CD4-positive, alpha-beta T cell treated with Interleukin-17A for 4 hours (primary cell): ENCODE measurements at regions not wholly inside any gene's neighbourhood (a gene's known extent, or its start where the extent isn't known, plus 50 kb on each side); places are given as distances from the start of the nearest gene placed in this dataset.
"Not testable (repeated sequence)": the region's sequence is repeated elsewhere in the genome, so short reads cannot be mapped to it uniquely, and the experiment has no call there.

Experiments used
- DNase-seq: peaks from one replicate; pipeline ENCODE4 v3.0.0-alpha.2; 2020; ENCODE audit warnings: mixed read lengths

DNA sequence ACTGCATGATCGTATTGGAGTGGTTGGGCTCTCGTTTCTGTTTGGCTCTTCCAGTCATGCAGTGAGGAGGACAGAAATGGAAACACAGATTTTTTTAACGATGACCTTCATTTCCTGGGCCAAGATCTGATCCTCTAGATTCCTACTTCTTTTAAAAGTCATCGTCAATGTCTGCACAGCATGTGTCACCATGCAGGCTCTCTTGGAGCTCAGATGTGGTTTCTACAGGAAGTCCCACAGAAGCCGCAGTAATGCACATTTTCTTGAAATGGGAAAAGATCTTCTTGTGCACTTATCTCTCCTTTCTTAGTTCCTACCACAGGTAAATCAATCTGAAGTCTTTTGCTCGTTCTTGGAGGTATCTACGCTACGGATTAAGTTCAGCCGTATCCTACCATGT, 626.9 kb downstream of the EFNB2 start:
- no peak for DNase-seq

DNA sequence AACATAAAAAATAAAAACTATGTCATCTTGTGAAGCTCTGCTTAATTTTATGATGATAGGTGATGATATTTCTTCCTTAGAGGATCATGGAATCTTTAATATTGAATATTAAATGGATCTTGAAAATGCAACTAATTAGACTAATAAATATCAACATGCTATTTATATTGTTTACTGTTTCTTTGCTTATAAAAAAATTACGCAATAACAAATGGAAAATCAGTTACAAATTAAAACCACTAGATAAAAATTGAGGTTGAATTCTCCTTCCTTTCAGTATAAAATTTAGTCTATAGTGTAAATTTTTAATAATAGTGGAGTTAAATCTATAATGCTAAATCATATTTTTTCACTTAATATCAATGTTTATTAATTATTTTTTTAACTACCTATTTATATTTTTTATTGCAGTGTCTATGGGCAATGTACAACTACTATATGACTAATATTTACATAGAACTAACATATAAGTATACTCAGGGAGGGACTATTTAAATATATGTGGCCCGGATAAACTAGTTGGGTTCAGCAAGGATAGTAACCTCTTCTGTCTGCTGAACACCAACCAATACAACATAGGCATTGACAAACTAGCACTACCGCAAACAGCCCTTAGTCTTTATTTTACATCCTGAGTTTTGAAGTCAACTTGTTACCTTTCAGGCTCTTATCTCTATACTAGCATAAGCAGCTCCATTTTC, 628.0 kb downstream of the EFNB2 start:
- DNase-seq: no peak

DNA sequence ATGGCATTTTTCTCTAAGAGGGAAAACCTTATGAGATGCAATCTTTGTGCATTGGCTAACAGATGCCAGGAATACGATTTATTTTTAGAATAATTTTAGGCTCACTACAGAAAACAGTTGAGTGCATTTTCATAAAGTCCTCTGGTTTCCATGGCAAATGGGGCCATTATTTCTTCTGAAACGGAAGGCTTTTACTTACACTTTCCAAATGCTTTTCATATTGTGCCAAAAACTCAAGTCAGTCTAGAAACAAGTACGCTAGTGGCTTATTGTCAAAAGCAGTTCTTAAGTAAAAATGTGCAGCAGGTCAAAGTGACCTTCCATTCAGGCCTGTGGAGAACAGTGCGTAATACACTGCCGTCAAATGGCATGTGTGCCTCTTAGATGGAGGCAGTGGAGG, 628.7 kb downstream of the EFNB2 start:
- DNase-seq: no peak

DNA sequence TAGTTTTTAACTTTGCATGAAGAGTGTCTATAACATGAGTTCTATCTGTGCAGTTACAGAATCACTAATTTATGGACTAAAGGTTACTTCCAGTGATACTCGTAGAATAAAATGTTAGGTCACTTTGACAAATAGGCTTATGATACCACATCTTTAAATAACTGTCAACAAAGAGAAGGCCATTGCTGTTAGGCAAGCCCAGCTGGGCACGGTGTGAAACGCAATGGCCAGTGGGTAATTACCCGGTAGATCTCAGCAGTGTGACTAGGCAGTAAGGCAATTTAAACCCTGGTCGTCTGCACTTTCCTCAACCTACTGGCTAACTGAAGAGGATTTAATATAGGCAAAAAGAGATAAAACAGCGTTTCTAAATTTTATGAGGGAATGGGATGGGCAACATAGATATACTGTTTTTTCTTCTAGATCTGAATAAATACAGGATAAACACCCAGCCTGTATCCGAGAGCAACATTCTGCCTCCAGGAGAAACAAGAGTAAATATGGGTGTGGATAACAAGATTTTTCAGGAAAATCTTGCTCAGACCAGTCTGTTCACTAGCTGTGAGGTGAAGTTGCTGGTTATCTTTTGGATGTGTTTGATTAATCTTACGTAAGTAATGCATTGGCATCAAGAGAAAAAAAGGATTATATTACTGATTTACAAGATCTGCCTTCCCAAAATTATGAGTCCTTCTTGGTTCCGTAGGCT, 631.3 kb downstream of the EFNB2 start:
- DNase-seq: no peak

DNA sequence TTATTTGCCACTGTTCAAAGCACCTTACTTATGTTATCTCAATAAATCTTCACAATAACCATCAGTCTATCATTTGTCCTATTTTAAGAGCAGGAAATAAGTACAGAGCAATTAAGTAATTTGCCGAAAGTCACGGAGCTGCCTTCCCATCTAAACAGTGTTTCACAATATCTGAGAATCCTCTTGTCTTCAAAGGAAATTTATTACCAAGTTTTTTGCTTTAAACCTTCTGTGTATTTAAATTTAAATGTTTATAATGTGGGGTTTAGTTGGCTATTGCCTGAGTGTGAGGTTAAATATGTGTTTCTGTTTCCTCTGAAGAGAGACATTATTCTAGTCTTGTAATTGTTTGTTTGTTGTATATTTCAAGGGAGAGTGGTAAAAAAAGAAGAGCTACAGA, 633.1 kb downstream of the EFNB2 start:
- no peak for DNase-seq

- DNase-seq: no peak
Observed at GRCh38 chr13:105897575-105897974, 637.9 kb downstream of the EFNB2 start.

- no peak for DNase-seq
Observed at GRCh38 chr13:105894697-105895096, 640.8 kb downstream of the EFNB2 start.

- DNase-seq: no peak
Observed at GRCh38 chr13:105890509-105890908, 645.0 kb downstream of the EFNB2 start.

GRCh38 chr13:105878119-105878700, 657.3 kb downstream of the EFNB2 start:
- DNase-seq: no peak

DNA sequence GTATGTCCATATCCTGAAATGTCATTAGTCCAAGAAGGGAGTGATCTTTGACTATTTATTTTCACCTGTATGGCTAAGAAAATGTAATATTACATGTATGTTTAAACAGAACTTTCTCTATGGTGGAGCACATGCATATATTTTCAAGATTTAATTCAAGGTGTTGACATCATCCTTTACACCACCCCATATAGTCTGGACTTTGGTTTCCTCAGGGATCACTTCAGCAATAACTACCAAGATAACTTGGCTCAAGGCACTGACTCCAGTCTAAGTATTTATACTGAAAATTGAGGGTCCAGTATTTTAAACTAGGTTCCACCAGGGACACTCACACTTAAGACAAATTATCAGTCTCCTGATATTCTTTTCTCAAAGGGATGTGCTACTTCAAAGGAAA, 660.6 kb downstream of the EFNB2 start:
- DNase-seq: no peak

DNA sequence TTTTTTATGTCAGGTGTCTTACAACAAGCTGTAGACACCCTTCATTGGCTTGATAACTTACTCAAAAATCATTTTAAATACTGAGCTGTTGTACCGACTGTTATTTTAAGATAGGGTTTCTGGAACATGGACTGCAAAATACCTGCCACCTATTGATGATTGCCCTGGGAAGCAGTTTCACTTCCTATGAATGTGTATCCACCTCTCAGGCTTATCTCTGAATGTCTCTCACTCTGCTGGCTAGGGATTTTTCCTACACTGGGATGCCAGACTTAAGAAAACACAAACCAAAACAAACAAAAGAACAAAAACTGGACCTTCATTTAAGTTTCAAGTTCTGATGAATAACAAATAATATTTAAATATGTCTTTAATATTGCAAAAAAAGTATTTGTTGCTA, 663.7 kb downstream of the EFNB2 start:
- no peak for DNase-seq

GRCh38 chr13:105871326-105871725, 664.1 kb downstream of the EFNB2 start:
- DNase-seq: no peak

- no peak for DNase-seq
Observed at GRCh38 chr13:105863300-105863920, 672.1 kb downstream of the EFNB2 start.

GRCh38 chr13:105848494-105848893, 687.0 kb downstream of the EFNB2 start:
- no peak for DNase-seq

DNA sequence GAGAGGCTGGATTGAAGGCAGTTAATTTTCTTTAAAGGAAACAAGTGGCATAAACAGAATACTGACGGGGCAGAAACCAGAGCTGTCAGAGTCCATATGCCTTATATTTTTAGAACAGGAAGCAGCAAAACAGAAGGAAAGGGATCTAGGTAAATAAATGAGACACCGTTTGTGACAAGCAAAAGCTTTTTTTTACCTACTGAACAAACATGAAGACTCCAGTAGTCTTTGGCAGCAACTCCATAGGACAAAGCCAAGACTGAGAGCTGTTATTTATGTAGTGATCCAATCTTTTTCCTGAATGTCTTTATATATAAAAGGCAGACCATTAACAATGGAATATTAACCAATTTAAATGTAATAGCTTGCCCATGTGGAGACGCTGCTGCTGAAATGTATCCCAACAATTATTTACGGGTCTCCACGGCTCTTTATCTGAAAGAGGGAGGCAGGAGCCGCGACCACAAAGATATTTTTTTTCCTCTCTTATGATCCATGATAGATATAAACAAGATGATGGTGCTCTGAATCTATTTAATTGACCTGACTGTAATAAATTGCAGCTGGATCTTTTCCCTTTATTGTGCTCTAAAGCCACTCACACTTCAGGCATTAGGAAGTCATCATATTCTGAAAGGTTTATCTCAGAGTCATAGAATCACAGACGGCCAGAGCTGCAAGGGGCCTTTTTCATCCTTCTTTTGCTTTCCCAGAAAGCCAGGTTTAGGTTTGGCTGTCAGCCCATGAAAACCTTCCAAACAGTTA, 687.8 kb downstream of the EFNB2 start:
- DNase-seq: no peak

DNA sequence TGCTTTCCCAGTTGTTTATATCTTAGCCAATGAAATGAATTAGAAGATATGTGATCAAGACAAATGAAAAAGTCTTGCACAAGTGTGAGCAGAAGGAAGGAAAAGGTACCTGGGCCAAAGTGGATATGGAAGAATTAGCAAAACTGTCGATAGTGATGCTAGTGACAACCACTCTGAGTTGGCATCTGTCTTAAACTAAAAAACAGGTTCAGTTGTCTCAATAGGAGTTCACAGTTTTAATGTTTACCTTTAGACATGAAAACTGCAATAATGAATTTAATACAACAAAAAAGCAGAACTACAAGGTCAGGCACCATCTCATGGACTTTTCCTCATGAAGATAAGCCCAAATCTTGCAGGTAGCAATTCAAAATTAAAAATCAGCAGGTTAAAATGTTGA, 688.5 kb downstream of the EFNB2 start:
- no peak for DNase-seq

DNA sequence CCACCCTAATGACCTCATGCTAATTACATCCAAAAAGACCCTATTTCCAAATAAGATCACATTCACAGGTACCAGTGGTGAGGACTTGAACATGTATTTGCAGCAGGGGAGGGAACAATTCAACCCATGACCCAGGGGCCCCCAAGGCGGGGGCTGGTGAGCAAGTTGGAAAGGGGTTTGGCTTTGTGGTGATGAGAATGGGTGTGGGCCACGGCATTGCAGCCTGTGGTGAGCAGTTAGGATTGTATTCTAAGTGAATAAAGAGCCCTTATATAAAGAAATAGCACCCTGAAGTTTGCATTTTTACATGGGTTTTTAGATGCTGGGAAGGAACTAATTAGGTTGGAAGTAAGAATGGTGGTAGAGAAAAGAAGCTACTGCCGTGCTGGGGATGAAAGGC, 694.2 kb downstream of the EFNB2 start:
- no peak for DNase-seq

DNA sequence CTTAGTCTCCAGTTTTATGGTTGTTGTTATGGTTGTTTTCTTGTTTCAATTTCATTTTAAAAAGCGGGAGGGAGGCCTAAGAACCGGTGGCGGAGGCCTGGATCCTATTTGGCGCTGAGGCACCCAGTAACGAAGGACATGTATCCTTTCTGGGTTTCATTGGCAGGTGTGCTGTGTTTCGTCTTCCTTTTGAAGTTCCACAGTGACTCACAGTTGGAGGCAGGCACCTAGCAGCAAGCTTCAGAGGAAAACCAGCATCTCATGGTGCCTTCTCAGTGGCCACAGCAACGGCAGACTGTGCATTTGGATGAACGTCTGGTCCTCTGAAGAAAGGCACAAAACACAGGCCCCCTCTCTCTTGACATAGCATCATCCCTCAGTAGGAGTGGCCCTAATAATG, 697.2 kb downstream of the EFNB2 start:
- no peak for DNase-seq

GRCh38 chr13:105837295-105837694, 698.2 kb downstream of the EFNB2 start:
- not testable (repeated sequence) for DNase-seq

DNA sequence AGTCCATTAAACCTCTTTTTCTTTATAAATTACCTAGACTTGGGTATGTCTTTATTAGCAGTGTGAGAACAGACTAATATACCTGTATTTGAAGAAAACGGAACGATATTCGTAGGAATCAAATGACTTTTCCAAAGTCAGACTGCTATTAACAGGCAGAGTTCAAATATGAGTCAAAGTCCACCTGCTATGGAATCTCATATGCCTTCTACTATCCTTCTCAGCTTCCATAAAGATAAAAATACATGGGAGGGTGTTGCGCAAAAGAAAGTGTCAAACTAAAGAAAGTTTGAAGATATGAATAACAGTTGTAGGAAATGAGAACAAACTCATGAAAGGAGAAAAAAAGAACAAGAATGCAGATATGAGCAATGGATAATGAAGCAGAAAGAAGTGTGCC, 704.6 kb downstream of the EFNB2 start:
- DNase-seq: no peak

DNA sequence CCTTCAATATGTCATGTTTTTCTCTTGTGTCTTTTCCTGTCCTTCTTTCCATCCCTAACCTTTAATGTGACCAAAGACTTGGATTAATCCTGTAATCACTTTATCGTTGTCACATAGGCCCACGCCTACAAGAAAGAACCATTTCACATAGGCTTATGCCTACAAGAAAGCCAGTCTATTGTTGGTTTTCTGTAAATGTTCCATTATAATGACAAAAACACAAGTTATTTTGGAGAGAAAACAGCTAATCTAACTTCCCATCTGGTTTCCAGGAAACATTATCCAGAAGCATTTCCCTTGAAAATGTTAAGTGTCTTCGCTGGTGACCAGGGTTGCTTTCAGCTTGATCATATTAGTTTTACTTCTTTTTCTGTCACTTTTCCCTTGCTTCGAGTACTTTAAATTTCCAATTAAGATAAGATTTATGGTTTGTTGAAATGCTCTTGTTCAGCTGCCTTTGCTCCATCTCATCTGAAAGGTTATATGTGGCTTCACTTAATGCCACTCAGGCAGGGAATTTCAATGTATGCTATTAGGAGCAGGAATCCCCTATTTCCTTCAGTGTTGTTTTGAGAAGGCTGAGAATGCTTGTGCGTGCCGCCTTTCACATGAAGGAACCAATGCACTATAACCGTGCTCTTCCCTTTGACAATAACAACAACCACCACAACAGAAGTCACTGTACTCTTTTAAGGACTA, 708.2 kb downstream of the EFNB2 start:
- DNase-seq: no peak

GRCh38 chr13:105825071-105825470, 710.4 kb downstream of the EFNB2 start:
- DNase-seq: no peak

GRCh38 chr13:105821337-105821736, 714.1 kb downstream of the EFNB2 start:
- DNase-seq: no peak
